GM18520 (cell line): ENCODE measurements at regions not wholly inside any gene's neighbourhood (a gene's known extent, or its start where the extent isn't known, plus 50 kb on each side); places are given as distances from the start of the nearest gene placed in this dataset.
A peak's percentile ranks its signal among the peaks of the same experiment; 100 is the strongest.

Experiments used
- ATAC-seq: cut with Tn5 transposase; IDR thresholded peaks from one replicate; pipeline ENCODE4 v1.9.1; 2021; ENCODE audit not compliant: unreplicated experiment

DNA sequence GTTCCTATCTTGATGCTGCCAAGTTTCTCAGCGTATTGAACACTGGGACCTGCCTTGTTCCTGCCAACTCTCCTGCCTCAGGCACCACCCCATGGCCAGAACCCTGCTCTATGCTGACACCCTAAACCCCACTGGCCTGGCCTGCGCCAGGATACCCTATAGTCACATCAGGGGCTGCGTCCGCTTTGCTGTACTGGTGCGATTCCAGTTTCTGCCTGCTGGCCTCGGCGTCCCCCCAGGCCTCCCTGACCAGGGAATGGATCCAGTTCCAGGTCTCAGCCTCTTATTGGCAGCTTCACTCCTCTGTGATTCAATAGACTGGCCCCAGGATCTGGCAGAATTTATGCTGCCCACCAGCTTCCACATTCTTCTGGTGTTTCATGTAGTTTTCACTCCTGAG, 55.0 kb downstream of the GPR6 start:
- ATAC-seq, result no peak

GRCh38 chr6:110033749-110034666, 55.9 kb downstream of the GPR6 start:
- ATAC-seq, result no peak

DNA sequence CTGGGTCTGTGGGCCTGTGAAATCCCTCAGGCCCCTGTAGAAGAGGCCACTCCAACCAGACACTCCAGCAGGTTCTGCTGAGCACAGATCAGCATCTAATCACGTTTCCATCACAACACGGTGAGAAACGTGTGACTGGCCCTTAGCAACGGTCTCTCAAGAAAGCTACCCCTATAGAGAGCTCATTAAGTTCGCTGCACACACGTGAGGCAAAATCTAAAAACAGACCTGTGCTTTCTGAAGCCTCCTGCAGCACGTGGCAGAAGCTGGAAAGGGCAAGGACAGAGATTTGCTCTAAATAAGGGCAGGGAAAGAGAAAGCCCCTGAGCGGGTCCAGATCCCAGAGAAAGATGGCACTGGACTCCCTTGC, 56.5 kb downstream of the GPR6 start:
- no peak for ATAC-seq

- ATAC-seq, result no peak
These were observed 57.2 kb downstream of the GPR6 start for GRCh38 chr6:110035321-110035720.

- ATAC-seq, result no peak
These were observed 58.5 kb downstream of the GPR6 start for GRCh38 chr6:110036408-110037302.

- no peak for ATAC-seq
These were observed 59.7 kb downstream of the GPR6 start for GRCh38 chr6:110037726-110038295.

DNA sequence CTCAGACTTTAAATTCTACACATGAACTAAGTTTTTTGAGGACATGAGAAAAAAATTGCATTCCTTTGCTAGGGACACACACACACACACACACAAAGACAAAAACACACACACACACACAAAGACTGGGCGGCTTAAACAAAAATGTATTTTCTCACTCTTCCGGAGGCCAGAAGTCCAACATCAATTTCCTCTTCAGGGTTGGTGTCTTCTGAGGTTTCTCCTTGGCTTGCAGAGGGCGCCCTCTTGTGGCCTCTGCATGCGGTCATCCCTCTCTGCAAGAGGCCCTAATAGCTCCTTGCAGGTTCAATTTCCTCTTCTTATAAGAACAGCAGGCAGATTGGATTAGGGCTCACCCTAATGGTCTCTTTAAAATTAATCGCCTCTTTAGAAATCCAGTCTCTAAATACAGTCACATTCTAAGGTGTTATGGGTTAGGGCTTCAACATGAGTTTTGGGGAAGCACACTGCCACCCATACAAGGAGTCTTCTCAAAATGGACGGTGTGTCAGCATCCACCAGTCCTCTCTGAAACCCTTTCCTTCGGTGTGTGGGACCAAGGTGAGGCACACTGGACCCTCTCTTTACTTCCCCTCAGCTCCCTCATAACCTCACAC, 61.4 kb downstream of the GPR6 start:
- ATAC-seq, result peak; percentile 74

DNA sequence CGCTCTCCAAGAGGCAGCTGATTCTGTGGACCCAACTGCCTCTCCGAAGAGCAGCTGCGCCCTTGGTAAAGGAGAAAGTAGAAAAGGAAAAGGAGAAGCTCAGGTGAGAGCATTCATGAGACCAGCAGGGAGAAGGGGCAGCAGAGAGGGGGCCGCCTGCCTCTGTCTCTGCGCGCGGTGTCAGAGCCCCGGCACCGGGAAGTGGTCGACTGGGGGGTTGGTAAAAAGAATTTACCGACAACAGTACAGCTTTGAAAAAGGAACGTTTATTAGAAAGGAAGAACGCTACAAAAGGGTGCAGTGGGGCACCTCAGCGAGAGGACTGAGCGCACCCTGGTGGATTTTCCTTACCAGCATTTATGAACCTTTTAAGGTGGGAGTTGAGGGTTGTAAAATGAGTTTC, 61.9 kb downstream of the GPR6 start:
- peak; percentile 27 for ATAC-seq

DNA sequence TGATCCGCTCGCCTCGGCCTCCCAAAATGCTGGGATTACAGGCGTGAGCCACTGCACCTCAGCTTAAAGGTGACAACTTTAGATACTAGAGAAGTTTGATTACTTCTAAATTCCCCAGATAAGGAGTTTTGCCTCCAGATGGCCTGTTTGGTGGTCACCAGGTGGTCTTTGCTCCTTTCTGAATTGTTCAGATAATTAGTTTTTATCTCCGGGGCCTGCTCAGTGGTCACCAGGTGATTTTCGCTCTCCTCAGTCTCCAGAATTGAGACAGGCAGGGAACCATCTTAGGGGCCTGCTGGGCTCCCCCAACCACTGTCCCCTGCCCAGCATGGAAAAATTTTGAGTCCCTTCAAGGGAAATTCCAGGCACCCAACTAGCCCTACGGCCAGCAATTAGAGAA, 62.6 kb downstream of the GPR6 start:
- no peak for ATAC-seq

- ATAC-seq, result no peak
These were observed 63.0 kb downstream of the GPR6 start for GRCh38 chr6:110041126-110041525.

DNA sequence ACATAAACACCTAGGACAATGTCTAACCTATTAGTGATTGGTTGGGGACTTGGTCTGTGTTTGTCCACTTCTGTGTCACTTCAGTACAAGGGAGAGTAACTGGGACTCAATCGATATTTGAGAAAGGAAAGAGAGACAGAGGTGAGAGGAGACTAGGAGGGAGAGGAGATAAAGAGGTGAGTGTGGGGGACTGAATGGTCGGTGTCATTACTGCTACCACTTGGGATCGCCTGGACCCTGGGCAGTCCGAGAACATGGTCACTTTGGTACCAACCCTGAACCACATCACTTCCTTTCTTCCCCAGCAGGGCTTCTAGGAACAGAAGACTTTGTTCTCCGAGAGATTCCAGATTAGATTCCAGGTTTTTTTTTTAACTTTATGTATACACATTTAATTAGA, 63.7 kb downstream of the GPR6 start:
- ATAC-seq, result no peak

DNA sequence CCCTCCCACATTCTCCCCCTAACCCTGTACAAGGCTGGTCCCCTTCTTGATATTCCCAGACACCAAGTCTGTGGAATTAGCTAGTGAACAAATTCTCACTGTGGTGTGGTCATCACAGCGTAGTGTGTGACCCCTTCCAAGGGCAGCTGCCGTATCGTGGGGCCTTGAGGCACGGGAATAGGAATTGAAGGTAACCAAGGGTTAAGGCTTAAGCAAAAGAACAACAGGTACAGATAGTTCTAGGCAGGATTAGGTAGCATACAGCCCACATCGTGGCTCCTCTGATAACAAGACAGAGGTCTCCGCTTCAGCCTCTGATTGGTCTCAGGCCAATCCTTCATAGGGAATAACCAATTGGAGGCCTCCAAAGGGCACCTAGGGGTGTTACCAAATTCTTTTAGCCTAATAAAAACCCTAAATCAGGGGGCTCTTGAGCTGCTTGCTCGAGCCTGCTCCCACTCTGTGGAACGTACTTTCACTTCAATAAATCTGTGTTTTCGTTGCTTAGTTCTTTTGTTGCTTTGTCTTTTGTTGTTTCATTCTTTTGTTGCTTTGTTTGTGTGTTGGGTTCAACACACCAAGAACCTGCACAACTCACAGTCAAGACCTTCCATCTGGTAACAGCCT, 64.7 kb downstream of the GPR6 start:
- no peak for ATAC-seq

- ATAC-seq, result no peak
These were observed 65.4 kb downstream of the GPR6 start for GRCh38 chr6:110043366-110043994.

DNA sequence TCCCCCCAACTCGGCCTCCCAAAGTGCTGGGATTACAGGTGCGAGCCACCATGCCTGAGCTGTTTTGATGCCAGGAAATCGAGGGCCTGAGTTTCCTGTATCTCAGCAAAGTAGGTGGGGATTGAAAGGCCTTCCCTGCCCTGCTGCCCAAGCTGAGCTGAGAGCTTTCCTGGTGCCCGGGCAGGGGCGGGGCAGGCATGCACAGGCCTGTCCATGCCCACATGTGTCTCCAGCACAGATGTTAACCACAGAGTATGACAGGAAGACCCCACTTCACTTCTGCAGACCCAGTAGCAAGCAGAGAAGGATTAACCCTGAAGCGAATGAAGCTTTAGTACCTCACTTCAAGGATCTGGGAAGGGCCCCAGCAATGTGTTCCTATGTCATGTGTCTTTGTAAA, 66.0 kb downstream of the GPR6 start:
- no peak for ATAC-seq

GRCh38 chr6:110044622-110045021, 66.5 kb downstream of the GPR6 start:
- no peak for ATAC-seq

GRCh38 chr6:110048221-110048875, 70.2 kb downstream of the GPR6 start:
- no peak for ATAC-seq

GRCh38 chr6:110049696-110050439, 71.8 kb downstream of the GPR6 start:
- ATAC-seq, result no peak
